Suprapubic skin (tissue), 3 donors: ENCODE measurements at regions not wholly inside any gene's neighbourhood (a gene's known extent, or its start where the extent isn't known, plus 50 kb on each side); places are given as distances from the start of the nearest gene placed in this dataset.

Experiments
- EP300 ChIP-seq: sonication (generic); formaldehyde crosslinking; IDR thresholded peaks from one replicate; pipeline ENCODE4 v1.6.1; 2017; ENCODE audit warnings: antibody characterized with exemption
- POLR2A ChIP-seq, 2 donors: fragments of 450-650 bp; IDR thresholded peaks; one replicate each; pipeline ENCODE4 v1.6.1; 2017; ENCODE audit warnings: antibody characterized with exemption in 2 of 2, mild to moderate bottlenecking in 2 of 2, moderate library complexity in 2 of 2
- TF ChIP-seq, protein P1 (sequence below), 2 donors: fragments of 200-600 bp in 1 of 2; fragments of 450-650 bp in 1 of 2; sonication (generic) in 1 of 2; IDR thresholded peaks; one replicate each; pipeline ENCODE4 v1.5.1; 2016 to 2019; ENCODE audit warnings: antibody characterized with exemption in 2 of 2, mild to moderate bottlenecking in 1 of 2, moderate library complexity in 1 of 2

DNA sequence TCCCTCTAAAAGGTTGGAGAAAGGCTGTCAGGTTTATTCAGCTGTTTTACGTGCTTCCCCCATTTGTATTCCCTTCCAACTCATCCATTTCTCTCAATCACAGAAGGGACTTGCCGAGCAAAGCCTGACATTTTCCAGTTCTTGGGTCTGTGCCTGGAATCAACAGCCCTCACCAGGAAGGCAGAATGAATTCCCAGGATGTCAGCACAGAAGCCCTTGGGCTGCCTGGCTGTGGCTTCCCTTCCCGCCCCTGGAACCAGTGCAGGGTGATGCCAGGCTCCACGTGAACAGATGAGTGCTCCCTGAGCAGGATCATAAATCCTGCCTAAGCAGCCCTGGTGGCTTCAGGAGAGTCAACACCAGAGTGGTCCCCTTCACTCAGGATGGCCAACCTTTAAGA lies 86.1 kb upstream of the CD83 start:
- TF ChIP-seq, protein P1, sequence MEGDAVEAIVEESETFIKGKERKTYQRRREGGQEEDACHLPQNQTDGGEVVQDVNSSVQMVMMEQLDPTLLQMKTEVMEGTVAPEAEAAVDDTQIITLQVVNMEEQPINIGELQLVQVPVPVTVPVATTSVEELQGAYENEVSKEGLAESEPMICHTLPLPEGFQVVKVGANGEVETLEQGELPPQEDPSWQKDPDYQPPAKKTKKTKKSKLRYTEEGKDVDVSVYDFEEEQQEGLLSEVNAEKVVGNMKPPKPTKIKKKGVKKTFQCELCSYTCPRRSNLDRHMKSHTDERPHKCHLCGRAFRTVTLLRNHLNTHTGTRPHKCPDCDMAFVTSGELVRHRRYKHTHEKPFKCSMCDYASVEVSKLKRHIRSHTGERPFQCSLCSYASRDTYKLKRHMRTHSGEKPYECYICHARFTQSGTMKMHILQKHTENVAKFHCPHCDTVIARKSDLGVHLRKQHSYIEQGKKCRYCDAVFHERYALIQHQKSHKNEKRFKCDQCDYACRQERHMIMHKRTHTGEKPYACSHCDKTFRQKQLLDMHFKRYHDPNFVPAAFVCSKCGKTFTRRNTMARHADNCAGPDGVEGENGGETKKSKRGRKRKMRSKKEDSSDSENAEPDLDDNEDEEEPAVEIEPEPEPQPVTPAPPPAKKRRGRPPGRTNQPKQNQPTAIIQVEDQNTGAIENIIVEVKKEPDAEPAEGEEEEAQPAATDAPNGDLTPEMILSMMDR (IDR thresholded peaks at IDR 0.05): no peak
- TF ChIP-seq POLR2A (IDR thresholded peaks at IDR 0.05) (no peak), EP300 (no peak)
